Caco-2 (cell line): ENCODE measurements at regions not wholly inside any gene's neighbourhood (a gene's known extent, or its start where the extent isn't known, plus 50 kb on each side); places are given as distances from the start of the nearest gene placed in this dataset.

ENCODE experiments used
- BruUV-seq: library from RNA; stranded (reverse); fragments of 400-500 nt; replicated peaks from 2 replicates; lab custom pipeline; 2021; lab: Mats Ljungman, UMichigan
- CTCF ChIA-PET: fragments of 300-600 bp; sonication (Branson Sonifier 250); formaldehyde crosslinking; loops from one replicate; lab custom pipeline; 2022; ENCODE audit warnings: antibody characterized with exemption; lab: Charles Lee
- POLR2A ChIA-PET: fragments of 300-600 bp; sonication (Branson Sonifier 250); formaldehyde crosslinking; loops from one replicate; lab custom pipeline; 2022; ENCODE audit warnings: antibody characterized with exemption; lab: Charles Lee
- DNase-seq, 2 experiments: peaks; one replicate each; pipeline versions ENCODE4 v3.0.0 to v3.0.0-alpha.2; 2020 to 2022
- H3K27me3 ChIP-seq: replicated peaks from 2 replicates; pipeline ENCODE4 v1.6.0; 2011; ENCODE audit warnings: low read length; ENCODE audit not compliant: control insufficient read depth, insufficient read depth
- H3K36me3 ChIP-seq: 2 replicates; pipeline ENCODE4 v1.5.1; 2011; ENCODE audit warnings: low read length; ENCODE audit not compliant: control insufficient read depth, insufficient read depth
- H3K4me1 ChIP-seq: fragments of 250-450 bp; sonication (Bioruptor Pico); 2 replicates; pipeline ENCODE4 v1.5.1; 2020; ENCODE audit warnings: mild to moderate bottlenecking
- H3K4me3 ChIP-seq: 2 replicates; pipeline ENCODE4 v1.5.1; 2011; ENCODE audit warnings: low read depth, mild to moderate bottlenecking, control low read depth, low read length
- H3K9me3 ChIP-seq: fragments of 250-450 bp; sonication (Bioruptor Pico); 2 replicates; pipeline ENCODE4 v1.5.1; 2020; ENCODE audit warnings: mild to moderate bottlenecking, moderate library complexity
- H3K27ac Mint-ChIP-seq: one replicate; pipeline ENCODE4 v1.8.0; 2022; ENCODE audit warnings: mixed read lengths; ENCODE audit not compliant: unreplicated experiment
- H3K27me3 Mint-ChIP-seq: one replicate; pipeline ENCODE4 v1.8.0; 2022; ENCODE audit warnings: mixed read lengths; ENCODE audit not compliant: insufficient read depth, unreplicated experiment
- H3K36me3 Mint-ChIP-seq: one replicate; pipeline ENCODE4 v1.8.0; 2022; ENCODE audit warnings: mild to moderate bottlenecking, mixed read lengths; ENCODE audit not compliant: insufficient read depth, unreplicated experiment
- H3K4me1 Mint-ChIP-seq: one replicate; pipeline ENCODE4 v1.8.0; 2022; ENCODE audit warnings: low read depth, mixed read lengths; ENCODE audit not compliant: unreplicated experiment
- H3K4me3 Mint-ChIP-seq: one replicate; pipeline ENCODE4 v1.8.0; 2022; ENCODE audit warnings: mild to moderate bottlenecking, moderate library complexity, mixed read lengths; ENCODE audit not compliant: unreplicated experiment
- H3K9me3 Mint-ChIP-seq: one replicate; pipeline ENCODE4 v1.8.0; 2022; ENCODE audit warnings: mixed read lengths; ENCODE audit not compliant: unreplicated experiment
- intact Hi-C: fragments of 100-400 bp; cut with micrococcal nuclease; formaldehyde crosslinking; loops from one replicate; pipeline ENCODE4 v1.10.0; 2022; ENCODE audit not compliant: unreplicated experiment
- TF ChIP-seq, protein P1 (sequence below), 2 experiments: fragments of 200-600 bp in 1 of 2; IDR thresholded peaks; 1 replicate in 1 of 2; 2 replicates in 1 of 2; pipeline versions ENCODE4 v1.5.1 to v1.8.0; 2011 to 2022; ENCODE audit warnings: antibody characterized with exemption in 1 of 2, control low read depth in 1 of 2, inconsistent platforms in 1 of 2, low read depth in 1 of 2, low read length in 1 of 2, mild to moderate bottlenecking in 1 of 2, moderate library complexity in 1 of 2; ENCODE audit not compliant: insufficient read depth in 1 of 2, severe bottlenecking in 1 of 2, unreplicated experiment in 1 of 2

- TF ChIP-seq, protein P1, sequence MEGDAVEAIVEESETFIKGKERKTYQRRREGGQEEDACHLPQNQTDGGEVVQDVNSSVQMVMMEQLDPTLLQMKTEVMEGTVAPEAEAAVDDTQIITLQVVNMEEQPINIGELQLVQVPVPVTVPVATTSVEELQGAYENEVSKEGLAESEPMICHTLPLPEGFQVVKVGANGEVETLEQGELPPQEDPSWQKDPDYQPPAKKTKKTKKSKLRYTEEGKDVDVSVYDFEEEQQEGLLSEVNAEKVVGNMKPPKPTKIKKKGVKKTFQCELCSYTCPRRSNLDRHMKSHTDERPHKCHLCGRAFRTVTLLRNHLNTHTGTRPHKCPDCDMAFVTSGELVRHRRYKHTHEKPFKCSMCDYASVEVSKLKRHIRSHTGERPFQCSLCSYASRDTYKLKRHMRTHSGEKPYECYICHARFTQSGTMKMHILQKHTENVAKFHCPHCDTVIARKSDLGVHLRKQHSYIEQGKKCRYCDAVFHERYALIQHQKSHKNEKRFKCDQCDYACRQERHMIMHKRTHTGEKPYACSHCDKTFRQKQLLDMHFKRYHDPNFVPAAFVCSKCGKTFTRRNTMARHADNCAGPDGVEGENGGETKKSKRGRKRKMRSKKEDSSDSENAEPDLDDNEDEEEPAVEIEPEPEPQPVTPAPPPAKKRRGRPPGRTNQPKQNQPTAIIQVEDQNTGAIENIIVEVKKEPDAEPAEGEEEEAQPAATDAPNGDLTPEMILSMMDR (IDR thresholded peaks at IDR 0.05; ENCODE audit: insufficient read depth in 1 of 2, low read depth in 1 of 2, low read length in 1 of 2, severe bottlenecking in 1 of 2, unreplicated experiment in 1 of 2), result no peak
- ChIA-PET POLR2A (no interaction called here), CTCF (no interaction called here)
- H3K4me1 ChIP-seq, result peaks cover 9% of the 10 kb centered on the region
- BruUV-seq, result no TSS peak
- H3K36me3 ChIP-seq, result no peaks in the 10 kb centered on the region
- Mint-ChIP-seq H3K27me3 (no peaks in the 10 kb centered on the region), H3K36me3 (no peaks in the 10 kb centered on the region), H3K4me3 (no peak overlapping the region), H3K27ac (no peak overlapping the region), H3K9me3 (no peaks in the 10 kb centered on the region), H3K4me1 (no peaks in the 10 kb centered on the region)
- no peak overlapping the region for H3K4me3 ChIP-seq
- intact Hi-C loops, result no loop called here
- DNase-seq, result no peak
- H3K27me3 ChIP-seq, result no peaks in the 10 kb centered on the region
- H3K9me3 ChIP-seq, result no peaks in the 10 kb centered on the region
These were observed 334.7 kb downstream of the BCKDHB start for GRCh38 chr6:80441131-80441530.

DNA sequence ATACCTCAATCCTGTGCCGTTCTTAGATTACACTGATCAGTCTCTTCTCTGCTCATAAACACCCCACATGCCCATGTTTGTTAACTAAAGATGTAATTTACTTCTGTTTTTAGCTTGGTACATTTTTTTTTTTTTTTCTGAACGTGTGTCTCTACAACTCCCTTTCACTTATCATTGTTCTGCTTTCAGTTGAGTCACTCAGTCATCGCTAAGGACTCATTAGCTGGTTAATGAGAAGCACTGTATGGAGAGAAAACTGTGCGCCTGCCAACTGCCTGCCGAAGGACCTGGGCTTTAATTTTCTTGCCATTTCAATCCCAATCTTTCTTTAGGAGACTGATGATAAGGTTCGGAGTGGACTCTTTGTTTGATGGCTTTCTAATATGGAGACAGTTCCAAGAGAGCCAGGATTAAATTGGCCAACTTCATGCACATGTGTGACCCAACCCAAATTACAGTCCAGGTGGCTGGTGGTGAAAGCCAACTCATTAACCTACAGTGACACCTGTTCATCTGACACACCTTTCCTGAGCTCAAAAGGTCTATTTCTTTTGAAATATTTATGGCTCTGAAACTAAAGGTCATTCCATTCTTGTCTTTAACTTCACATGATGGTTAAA lies 334.1 kb downstream of the BCKDHB start:
- TF ChIP-seq, protein P1 (IDR thresholded peaks at IDR 0.05; ENCODE audit: insufficient read depth in 1 of 2, low read depth in 1 of 2, low read length in 1 of 2, severe bottlenecking in 1 of 2, unreplicated experiment in 1 of 2), result no peak
- Mint-ChIP-seq H3K4me1 (no peaks in the 10 kb centered on the region), H3K27me3 (no peaks in the 10 kb centered on the region), H3K36me3 (no peaks in the 10 kb centered on the region), H3K4me3 (no peak overlapping the region), H3K27ac (no peak overlapping the region), H3K9me3 (no peaks in the 10 kb centered on the region)
- Histone ChIP-seq H3K4me1 (peaks cover 9% of the 10 kb centered on the region), H3K9me3 (no peaks in the 10 kb centered on the region), H3K27me3 (no peaks in the 10 kb centered on the region), H3K36me3 (no peaks in the 10 kb centered on the region), H3K4me3 (no peak overlapping the region)
- ChIA-PET CTCF (no interaction called here), POLR2A (no interaction called here)
- BruUV-seq, result no TSS peak
- no peak for DNase-seq
- intact Hi-C loops, result no loop called here

- DNase-seq, result no peak
- H3K27me3 Mint-ChIP-seq, result no peaks in the 10 kb centered on the region
These were observed 333.4 kb downstream of the BCKDHB start for GRCh38 chr6:80439721-80440470.

More at GRCh38 chr6:80439721-80440470, 333.4 kb downstream of the BCKDHB start:
- no TSS peak for BruUV-seq
- H3K4me1 Mint-ChIP-seq, result no peaks in the 10 kb centered on the region
- no peaks in the 10 kb centered on the region for H3K27me3 ChIP-seq
- no peaks in the 10 kb centered on the region for H3K9me3 Mint-ChIP-seq
- no peak overlapping the region for H3K27ac Mint-ChIP-seq
- POLR2A ChIA-PET, result no interaction called here
- no peak overlapping the region for H3K4me3 ChIP-seq
- H3K4me3 Mint-ChIP-seq, result no peak overlapping the region
- intact Hi-C loops, result no loop called here
- no peaks in the 10 kb centered on the region for H3K9me3 ChIP-seq
- no peaks in the 10 kb centered on the region for H3K36me3 Mint-ChIP-seq
- CTCF ChIA-PET, result no interaction called here
- TF ChIP-seq, protein P1 (IDR thresholded peaks at IDR 0.05; ENCODE audit: insufficient read depth in 1 of 2, low read depth in 1 of 2, low read length in 1 of 2, severe bottlenecking in 1 of 2, unreplicated experiment in 1 of 2), result no peak
- no peaks in the 10 kb centered on the region for H3K36me3 ChIP-seq
- peaks cover 9% of the 10 kb centered on the region for H3K4me1 ChIP-seq
